HEK293 (cell line): ENCODE measurements at regions not wholly inside any gene's neighbourhood (a gene's known extent, or its start where the extent isn't known, plus 50 kb on each side); places are given as distances from the start of the nearest gene placed in this dataset.

Experiments
- CTCF ChIA-PET: fragments of 350-600 bp; formaldehyde crosslinking; extraction: SDS; loops from one replicate; lab custom pipeline; 2021; ENCODE audit warnings: antibody characterized with exemption; lab: Yijun Ruan, JAX
- POLR2A ChIA-PET: fragments of 300-600 bp; formaldehyde crosslinking; extraction: SDS; loops from one replicate; lab custom pipeline; 2020; ENCODE audit warnings: antibody characterized with exemption, inconsistent platforms; lab: Yijun Ruan, JAX
- H3K27ac ChIP-seq: fragments of 200-500 bp; sonication (Bioruptor generic); 2 replicates; pipeline ENCODE4 v1.5.1; 2014; ENCODE audit warnings: low read depth, low read length, control low read depth, inconsistent platforms; ENCODE audit errors: extremely low read depth
- H3K36me3 ChIP-seq, 2 experiments: fragments of 200-500 bp in 1 of 2; sonication (Bioruptor generic) in 1 of 2; 1 replicate in 1 of 2; 2 replicates in 1 of 2; pipeline ENCODE4 v1.5.1; 2014 to 2017; ENCODE audit warnings: inconsistent platforms in 2 of 2, low read length in 2 of 2; ENCODE audit not compliant: control insufficient read depth in 2 of 2, insufficient read depth in 1 of 2
- H3K4me1 ChIP-seq: fragments of 200-500 bp; sonication (Bioruptor generic); 2 replicates; pipeline ENCODE4 v1.5.1; 2014; ENCODE audit warnings: mild to moderate bottlenecking, low read length, inconsistent platforms; ENCODE audit not compliant: control insufficient read depth, insufficient read depth
- H3K4me3 ChIP-seq: 2 replicates; pipeline ENCODE4 v1.5.1; 2011; ENCODE audit warnings: low read depth, mild to moderate bottlenecking, control low read depth, low read length, moderate library complexity
- H3K9me3 ChIP-seq: fragments of 200-500 bp; sonication (Bioruptor generic); 2 replicates; pipeline ENCODE4 v1.5.1; 2014; ENCODE audit warnings: low read depth, low read length, inconsistent platforms; ENCODE audit not compliant: control insufficient read depth, insufficient read depth
- INSM2 ChIP-seq: fragments of 450-650 bp; formaldehyde crosslinking; IDR thresholded peaks from 2 replicates; pipeline ENCODE4 v1.5.1; 2016; ENCODE audit warnings: missing biosample characterization, missing genetic modification characterization
- KLF16 ChIP-seq: fragments of 450-650 bp; formaldehyde crosslinking; IDR thresholded peaks from 2 replicates; pipeline ENCODE4 v1.5.1; 2017; ENCODE audit warnings: missing biosample characterization, missing genetic modification characterization
- SETDB1 ChIP-seq: IDR thresholded peaks from one replicate; pipeline ENCODE4 v1.6.1; 2017; ENCODE audit warnings: mild to moderate bottlenecking, low read length, moderate library complexity, mixed read lengths; ENCODE audit not compliant: insufficient read length
- ZNF175 ChIP-seq: fragments of 450-650 bp; formaldehyde crosslinking; IDR thresholded peaks from 2 replicates; pipeline ENCODE4 v1.5.1; 2016; ENCODE audit warnings: missing biosample characterization, missing genetic modification characterization
- ZNF24 ChIP-seq: fragments of 450-650 bp; formaldehyde crosslinking; IDR thresholded peaks from 2 replicates; pipeline ENCODE4 v1.5.1; 2016; ENCODE audit warnings: missing biosample characterization, missing genetic modification characterization
- ZNF266 ChIP-seq: fragments of 450-650 bp; formaldehyde crosslinking; IDR thresholded peaks from 2 replicates; pipeline ENCODE4 v1.5.1; 2016; ENCODE audit warnings: missing biosample characterization, missing genetic modification characterization, low read depth
- ZNF292 ChIP-seq: fragments of 450-650 bp; formaldehyde crosslinking; IDR thresholded peaks from 2 replicates; pipeline ENCODE4 v1.5.1; 2016; ENCODE audit warnings: low read depth, missing biosample characterization, missing genetic modification characterization, borderline replicate concordance
- ZNF311 ChIP-seq: fragments of 450-650 bp; formaldehyde crosslinking; IDR thresholded peaks from 2 replicates; pipeline ENCODE4 v1.5.1; 2017; ENCODE audit warnings: missing biosample characterization, missing genetic modification characterization, borderline replicate concordance
- ZNF391 ChIP-seq: fragments of 450-650 bp; formaldehyde crosslinking; IDR thresholded peaks from 2 replicates; pipeline ENCODE4 v1.5.1; 2016; ENCODE audit warnings: low read depth, missing biosample characterization, missing genetic modification characterization, borderline replicate concordance
- ZNF544 ChIP-seq: fragments of 450-650 bp; formaldehyde crosslinking; IDR thresholded peaks from 2 replicates; pipeline ENCODE4 v1.5.0; 2017; ENCODE audit warnings: missing biosample characterization, missing genetic modification characterization
- ZNF549 ChIP-seq: fragments of 450-650 bp; IDR thresholded peaks from 2 replicates; pipeline ENCODE4 v1.5.1; 2018; ENCODE audit warnings: missing biosample characterization, missing genetic modification characterization, mild to moderate bottlenecking, inconsistent platforms, moderate library complexity
- ZNF561 ChIP-seq: fragments of 450-650 bp; IDR thresholded peaks from 2 replicates; pipeline ENCODE4 v1.5.1; 2018; ENCODE audit warnings: missing biosample characterization, missing genetic modification characterization, borderline replicate concordance
- ZNF600 ChIP-seq: fragments of 450-650 bp; formaldehyde crosslinking; IDR thresholded peaks from 2 replicates; pipeline ENCODE4 v1.5.1; 2016; ENCODE audit warnings: missing biosample characterization, missing genetic modification characterization
- ZNF621 ChIP-seq: fragments of 450-650 bp; formaldehyde crosslinking; IDR thresholded peaks from 2 replicates; pipeline ENCODE4 v1.5.1; 2017; ENCODE audit warnings: missing biosample characterization, missing genetic modification characterization
- ZNF624 ChIP-seq: fragments of 450-650 bp; formaldehyde crosslinking; IDR thresholded peaks from 2 replicates; pipeline ENCODE4 v1.5.1; 2017; ENCODE audit warnings: missing biosample characterization, missing genetic modification characterization
- ZNF747 ChIP-seq: fragments of 450-650 bp; formaldehyde crosslinking; IDR thresholded peaks from 2 replicates; pipeline ENCODE4 v1.5.1; 2016; ENCODE audit warnings: missing biosample characterization, missing genetic modification characterization
- ZNF792 ChIP-seq: fragments of 450-650 bp; formaldehyde crosslinking; IDR thresholded peaks from 2 replicates; pipeline ENCODE4 v1.5.1; 2016; ENCODE audit warnings: missing biosample characterization, missing genetic modification characterization
- TF ChIP-seq, protein P1 (sequence below): fragments of 450-650 bp; IDR thresholded peaks from 2 replicates; pipeline ENCODE4 v1.5.1; 2018; ENCODE audit warnings: missing biosample characterization, mild to moderate bottlenecking, missing genetic modification characterization
- TF ChIP-seq, protein P2 (sequence below): fragments of 450-650 bp; formaldehyde crosslinking; IDR thresholded peaks from 2 replicates; pipeline ENCODE4 v1.5.0; 2017; ENCODE audit warnings: missing biosample characterization, missing genetic modification characterization, borderline replicate concordance
- TF ChIP-seq, protein P3 (sequence below): fragments of 450-650 bp; formaldehyde crosslinking; optimal IDR thresholded peaks from 2 replicates; pipeline ENCODE3; 2016; ENCODE audit warnings: missing biosample characterization, mild to moderate bottlenecking, missing genetic modification characterization
- TF ChIP-seq, protein P4 (sequence below): fragments of 450-650 bp; IDR thresholded peaks from 2 replicates; pipeline ENCODE4 v1.5.1; 2018; ENCODE audit warnings: missing biosample characterization, missing genetic modification characterization

- H3K4me1 ChIP-seq: no peaks in the 10 kb centered on the region
- no peak overlapping the region for H3K4me3 ChIP-seq
- ChIA-PET CTCF (no interaction called here), POLR2A (no interaction called here)
- no peaks in the 10 kb centered on the region for H3K36me3 ChIP-seq
- H3K9me3 ChIP-seq: no peaks in the 10 kb centered on the region
- no peak for TF ChIP-seq ZNF621
- TF ChIP-seq ZNF175 (tag by site-specific recombination): no peak
- TF ChIP-seq SETDB1: no peak
- TF ChIP-seq ZNF549 (tag by site-specific recombination): no peak
- H3K27ac ChIP-seq: no peak overlapping the region
These were observed 132.7 kb upstream of the ASB18 start for GRCh38 chr2:236396818-236397350.

DNA sequence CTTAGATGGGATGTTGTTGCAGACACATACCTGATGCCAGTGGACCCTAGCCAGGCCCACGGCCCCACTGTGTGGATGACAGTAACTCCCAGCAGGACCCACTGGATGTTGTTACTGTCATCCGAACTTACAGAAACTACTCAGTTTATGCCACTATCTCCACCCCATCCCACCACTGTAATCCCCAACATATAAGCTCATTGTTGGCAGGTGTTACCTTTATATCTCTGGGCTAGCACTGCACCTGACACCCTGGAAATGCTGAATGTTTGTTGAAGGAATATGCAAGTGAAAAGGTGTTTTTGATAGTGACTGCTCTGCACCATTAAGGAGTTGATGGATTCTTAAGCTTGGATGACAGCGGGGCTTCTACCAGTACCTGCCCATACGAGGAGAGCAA lies 133.5 kb upstream of the ASB18 start:
- no peaks in the 10 kb centered on the region for H3K4me1 ChIP-seq
- no peak overlapping the region for H3K27ac ChIP-seq
- no peaks in the 10 kb centered on the region for H3K36me3 ChIP-seq
- ChIA-PET CTCF (no interaction called here), POLR2A (no interaction called here)
- no peak overlapping the region for H3K4me3 ChIP-seq
- TF ChIP-seq ZNF600 (tag by site-specific recombination): no peak
- TF ChIP-seq ZNF391: no peak
- TF ChIP-seq ZNF792: no peak
- TF ChIP-seq ZNF561 (tag by site-specific recombination): no peak
- TF ChIP-seq ZNF544: no peak
- TF ChIP-seq INSM2 (tag by site-specific recombination): no peak
- TF ChIP-seq ZNF266 (tag by site-specific recombination): no peak
- TF ChIP-seq, protein P1, sequence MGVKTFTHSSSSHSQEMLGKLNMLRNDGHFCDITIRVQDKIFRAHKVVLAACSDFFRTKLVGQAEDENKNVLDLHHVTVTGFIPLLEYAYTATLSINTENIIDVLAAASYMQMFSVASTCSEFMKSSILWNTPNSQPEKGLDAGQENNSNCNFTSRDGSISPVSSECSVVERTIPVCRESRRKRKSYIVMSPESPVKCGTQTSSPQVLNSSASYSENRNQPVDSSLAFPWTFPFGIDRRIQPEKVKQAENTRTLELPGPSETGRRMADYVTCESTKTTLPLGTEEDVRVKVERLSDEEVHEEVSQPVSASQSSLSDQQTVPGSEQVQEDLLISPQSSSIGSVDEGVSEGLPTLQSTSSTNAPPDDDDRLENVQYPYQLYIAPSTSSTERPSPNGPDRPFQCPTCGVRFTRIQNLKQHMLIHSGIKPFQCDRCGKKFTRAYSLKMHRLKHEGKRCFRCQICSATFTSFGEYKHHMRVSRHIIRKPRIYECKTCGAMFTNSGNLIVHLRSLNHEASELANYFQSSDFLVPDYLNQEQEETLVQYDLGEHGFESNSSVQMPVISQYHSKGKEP (tag by site-specific recombination): no peak
- TF ChIP-seq, protein P2, sequence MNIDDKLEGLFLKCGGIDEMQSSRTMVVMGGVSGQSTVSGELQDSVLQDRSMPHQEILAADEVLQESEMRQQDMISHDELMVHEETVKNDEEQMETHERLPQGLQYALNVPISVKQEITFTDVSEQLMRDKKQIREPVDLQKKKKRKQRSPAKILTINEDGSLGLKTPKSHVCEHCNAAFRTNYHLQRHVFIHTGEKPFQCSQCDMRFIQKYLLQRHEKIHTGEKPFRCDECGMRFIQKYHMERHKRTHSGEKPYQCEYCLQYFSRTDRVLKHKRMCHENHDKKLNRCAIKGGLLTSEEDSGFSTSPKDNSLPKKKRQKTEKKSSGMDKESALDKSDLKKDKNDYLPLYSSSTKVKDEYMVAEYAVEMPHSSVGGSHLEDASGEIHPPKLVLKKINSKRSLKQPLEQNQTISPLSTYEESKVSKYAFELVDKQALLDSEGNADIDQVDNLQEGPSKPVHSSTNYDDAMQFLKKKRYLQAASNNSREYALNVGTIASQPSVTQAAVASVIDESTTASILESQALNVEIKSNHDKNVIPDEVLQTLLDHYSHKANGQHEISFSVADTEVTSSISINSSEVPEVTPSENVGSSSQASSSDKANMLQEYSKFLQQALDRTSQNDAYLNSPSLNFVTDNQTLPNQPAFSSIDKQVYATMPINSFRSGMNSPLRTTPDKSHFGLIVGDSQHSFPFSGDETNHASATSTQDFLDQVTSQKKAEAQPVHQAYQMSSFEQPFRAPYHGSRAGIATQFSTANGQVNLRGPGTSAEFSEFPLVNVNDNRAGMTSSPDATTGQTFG (tag by site-specific recombination): no peak
- no peak for TF ChIP-seq ZNF311 (tag by site-specific recombination)
- TF ChIP-seq ZNF624 (tag by site-specific recombination): no peak
- no peak for TF ChIP-seq KLF16 (tag by site-specific recombination)
- TF ChIP-seq ZNF24 (tag by site-specific recombination): no peak
- TF ChIP-seq ZNF292 (tag by site-specific recombination): no peak
- TF ChIP-seq, protein P3, sequence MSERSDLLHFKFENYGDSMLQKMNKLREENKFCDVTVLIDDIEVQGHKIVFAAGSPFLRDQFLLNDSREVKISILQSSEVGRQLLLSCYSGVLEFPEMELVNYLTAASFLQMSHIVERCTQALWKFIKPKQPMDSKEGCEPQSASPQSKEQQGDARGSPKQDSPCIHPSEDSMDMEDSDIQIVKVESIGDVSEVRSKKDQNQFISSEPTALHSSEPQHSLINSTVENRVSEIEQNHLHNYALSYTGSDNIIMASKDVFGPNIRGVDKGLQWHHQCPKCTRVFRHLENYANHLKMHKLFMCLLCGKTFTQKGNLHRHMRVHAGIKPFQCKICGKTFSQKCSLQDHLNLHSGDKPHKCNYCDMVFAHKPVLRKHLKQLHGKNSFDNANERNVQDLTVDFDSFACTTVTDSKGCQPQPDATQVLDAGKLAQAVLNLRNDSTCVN (tag by site-specific recombination): no peak
- TF ChIP-seq, protein P4, sequence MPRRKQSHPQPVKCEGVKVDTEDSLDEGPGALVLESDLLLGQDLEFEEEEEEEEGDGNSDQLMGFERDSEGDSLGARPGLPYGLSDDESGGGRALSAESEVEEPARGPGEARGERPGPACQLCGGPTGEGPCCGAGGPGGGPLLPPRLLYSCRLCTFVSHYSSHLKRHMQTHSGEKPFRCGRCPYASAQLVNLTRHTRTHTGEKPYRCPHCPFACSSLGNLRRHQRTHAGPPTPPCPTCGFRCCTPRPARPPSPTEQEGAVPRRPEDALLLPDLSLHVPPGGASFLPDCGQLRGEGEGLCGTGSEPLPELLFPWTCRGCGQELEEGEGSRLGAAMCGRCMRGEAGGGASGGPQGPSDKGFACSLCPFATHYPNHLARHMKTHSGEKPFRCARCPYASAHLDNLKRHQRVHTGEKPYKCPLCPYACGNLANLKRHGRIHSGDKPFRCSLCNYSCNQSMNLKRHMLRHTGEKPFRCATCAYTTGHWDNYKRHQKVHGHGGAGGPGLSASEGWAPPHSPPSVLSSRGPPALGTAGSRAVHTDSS (tag by site-specific recombination): no peak
- no peak for TF ChIP-seq ZNF747 (tag by site-specific recombination)
- no peaks in the 10 kb centered on the region for H3K9me3 ChIP-seq
